ACHN (cell line): ENCODE measurements at regions not wholly inside any gene's neighbourhood (a gene's known extent, or its start where the extent isn't known, plus 50 kb on each side); places are given as distances from the start of the nearest gene placed in this dataset.

Experiments used
- DNase-seq: peaks from one replicate; pipeline ENCODE4 v3.0.0-alpha.2; 2015
- in situ Hi-C: cut with HindIII; loops from 2 replicates; pipeline ENCODE4 v1.10.0; 2017; ENCODE audit warnings: low sequenced_read_pairs, low pct_ligation_motif_present, low pct_unique_long_range_greater_than_20kb

GRCh38 chr6:146898069-146898887, 299.5 kb downstream of the ADGB start:
- in situ Hi-C loops = no loop called here
- DNase-seq = no peak

- in situ Hi-C loops = no loop called here
- DNase-seq = no peak
Measured at GRCh38 chr6:146898888-146899227, 300.1 kb downstream of the ADGB start.

GRCh38 chr6:146901940-146902816, 302.0 kb upstream of the STXBP5 start:
- DNase-seq = peak; percentile 38
- in situ Hi-C loops = loop anchor here (25.0 kb wide), 1 partner anchor 310 kb away; the partner anchor contains the start of gene STXBP5

GRCh38 chr6:146902846-146903245, 301.4 kb upstream of the STXBP5 start:
- in situ Hi-C loops = loop anchor here (25.0 kb wide), 1 partner anchor 309 kb away; the partner anchor contains the start of gene STXBP5
- DNase-seq = no peak

- no peak for DNase-seq
- in situ Hi-C loops = loop anchor here (25.0 kb wide), 1 partner anchor 309 kb away; the partner anchor contains the start of gene STXBP5
Measured at GRCh38 chr6:146903451-146903850, 300.8 kb upstream of the STXBP5 start.

- in situ Hi-C loops = loop anchor here (25.0 kb wide), 1 partner anchor 308 kb away; the partner anchor contains the start of gene STXBP5
- no peak for DNase-seq
Measured at GRCh38 chr6:146904596-146904995, 299.6 kb upstream of the STXBP5 start.

GRCh38 chr6:146905181-146905704, 299.0 kb upstream of the STXBP5 start:
- in situ Hi-C loops = loop anchor here (25.0 kb wide), 1 partner anchor 307 kb away; the partner anchor contains the start of gene STXBP5
- DNase-seq = no peak

- DNase-seq = no peak
- in situ Hi-C loops = loop anchor here (25.0 kb wide), 1 partner anchor 304 kb away; the partner anchor contains the start of gene STXBP5
Measured at GRCh38 chr6:146908786-146909185, 295.4 kb upstream of the STXBP5 start.

- DNase-seq = peak; percentile 35
- in situ Hi-C loops = loop anchor here (25.0 kb wide), 1 partner anchor 303 kb away; the partner anchor contains the start of gene STXBP5
Measured at GRCh38 chr6:146909376-146909775, 294.8 kb upstream of the STXBP5 start.

GRCh38 chr6:146909886-146910285, 294.3 kb upstream of the STXBP5 start:
- in situ Hi-C loops = loop anchor here (25.0 kb wide), 1 partner anchor 302 kb away; the partner anchor contains the start of gene STXBP5
- DNase-seq = no peak

- no peak for DNase-seq
- in situ Hi-C loops = loop anchor here (25.0 kb wide), 1 partner anchor 302 kb away; the partner anchor contains the start of gene STXBP5
Measured at GRCh38 chr6:146910611-146911010, 293.6 kb upstream of the STXBP5 start.

- no peak for DNase-seq
- in situ Hi-C loops = loop anchor here (25.0 kb wide), 1 partner anchor 301 kb away; the partner anchor contains the start of gene STXBP5
Measured at GRCh38 chr6:146911635-146912215, 292.5 kb upstream of the STXBP5 start.

GRCh38 chr6:146912730-146913685, 291.2 kb upstream of the STXBP5 start:
- in situ Hi-C loops = loop anchor here (25.0 kb wide), 1 partner anchor 299 kb away; the partner anchor contains the start of gene STXBP5
- DNase-seq = peak; percentile 7

GRCh38 chr6:146913842-146914488, 290.3 kb upstream of the STXBP5 start:
- in situ Hi-C loops = loop anchor here (25.0 kb wide), 1 partner anchor 298 kb away; the partner anchor contains the start of gene STXBP5
- peak; percentile 98 for DNase-seq

GRCh38 chr6:146914489-146915483, 289.4 kb upstream of the STXBP5 start:
- in situ Hi-C loops = loop anchor here (25.0 kb wide), 1 partner anchor 298 kb away; the partner anchor contains the start of gene STXBP5
- DNase-seq = peak; percentile 93
